WTC11 (cell line): ENCODE measurements at regions not wholly inside any gene's neighbourhood (a gene's known extent, or its start where the extent isn't known, plus 50 kb on each side); places are given as distances from the start of the nearest gene placed in this dataset.

Experiments used
- AFF4 ChIP-seq: sonication (generic); formaldehyde crosslinking; IDR thresholded peaks from 2 replicates; pipeline ENCODE4 v1.8.1; 2023; ENCODE audit warnings: mild to moderate bottlenecking, missing genetic modification reagents, borderline replicate concordance
- ATF2 ChIP-seq: sonication (generic); formaldehyde crosslinking; IDR thresholded peaks from 2 replicates; pipeline ENCODE4 v1.8.1; 2022; ENCODE audit warnings: low read depth, missing genetic modification reagents, borderline replicate concordance
- CBFB ChIP-seq: sonication (generic); formaldehyde crosslinking; IDR thresholded peaks from 2 replicates; pipeline ENCODE4 v1.8.1; 2022; ENCODE audit warnings: mild to moderate bottlenecking, low read depth, missing genetic modification reagents
- CTCF ChIP-seq: fragments of 200-600 bp; IDR thresholded peaks from 2 replicates; pipeline ENCODE4 v1.8.0; 2022; ENCODE audit warnings: antibody characterized with exemption
- JUN ChIP-seq: sonication (generic); formaldehyde crosslinking; IDR thresholded peaks from 2 replicates; pipeline ENCODE4 v1.8.0; 2023; ENCODE audit warnings: mild to moderate bottlenecking, missing genetic modification reagents
- SMAD4 ChIP-seq: sonication (generic); formaldehyde crosslinking; IDR thresholded peaks from 2 replicates; pipeline ENCODE4 v1.8.0; 2022; ENCODE audit warnings: mild to moderate bottlenecking, missing genetic modification reagents
- SP1 ChIP-seq: sonication (generic); formaldehyde crosslinking; conservative IDR thresholded peaks from 2 replicates; pipeline ENCODE4 v1.8.1; 2022; ENCODE audit warnings: missing genetic modification reagents
- USF2 ChIP-seq: sonication (generic); formaldehyde crosslinking; IDR thresholded peaks from 2 replicates; pipeline ENCODE4 v1.8.1; 2023; ENCODE audit warnings: mild to moderate bottlenecking, missing genetic modification reagents, moderate library complexity
- ZBTB43 ChIP-seq: sonication (generic); formaldehyde crosslinking; IDR thresholded peaks from 2 replicates; pipeline ENCODE4 v1.8.1; 2023; ENCODE audit warnings: mild to moderate bottlenecking, missing genetic modification reagents
- ZNF121 ChIP-seq: sonication (generic); formaldehyde crosslinking; IDR thresholded peaks from 2 replicates; pipeline ENCODE4 v1.8.0; 2023; ENCODE audit warnings: missing genetic modification reagents

- no peak for TF ChIP-seq SP1
- TF ChIP-seq CTCF: no peak
- TF ChIP-seq JUN (CRISPR knock-in tag): no peak
- TF ChIP-seq ZNF121: no peak
- TF ChIP-seq CBFB (CRISPR knock-in tag): no peak
- TF ChIP-seq SMAD4 (CRISPR knock-in tag): no peak
- no peak for TF ChIP-seq ATF2 (CRISPR knock-in tag)
- TF ChIP-seq ZBTB43: no peak
- TF ChIP-seq AFF4 (CRISPR knock-in tag): no peak
- TF ChIP-seq USF2 (CRISPR knock-in tag): no peak
Measured at GRCh38 chr2:154580767-154581166, 117.7 kb upstream of the KCNJ3 start.
